Left colon (tissue), 2 donors: ENCODE measurements at regions not wholly inside any gene's neighbourhood (a gene's known extent, or its start where the extent isn't known, plus 50 kb on each side); places are given as distances from the start of the nearest gene placed in this dataset.
"Not testable (repeated sequence)": the region's sequence is repeated elsewhere in the genome, so short reads cannot be mapped to it uniquely, and the experiment has no call there.

ENCODE experiments used
- ATAC-seq: fragments of 200-7000 bp; cut with Tn5 transposase; one replicate; pipeline ENCODE4 v1.9.1; 2020; ENCODE audit warnings: mild to moderate bottlenecking, moderate library complexity
- DNase-seq, 2 donors: peaks; one replicate each; pipeline ENCODE4 v3.0.0-alpha.2; 2020
- intact Hi-C, 2 donors: fragments of 100-400 bp; cut with DNase I in 1 of 2; cut with micrococcal nuclease in 1 of 2; formaldehyde crosslinking; loops; one replicate each; pipeline versions ENCODE4 v1.11.2 to v1.14.0; 2022; cut with DNase I, micrococcal nuclease
- donor health status: DM: no; HTN: no; CAD: no.
- donor health status: DM: yes; HTN: yes; CAD: no.

GRCh38 chr20:4335722-4336121, 86.6 kb upstream of the ADRA1D start:
- no peak for ATAC-seq
- DNase-seq: no peak
- intact Hi-C loops: no loop called here

GRCh38 chr20:4332121-4332860, 83.2 kb upstream of the ADRA1D start:
- no peak for DNase-seq
- no peak for ATAC-seq
- intact Hi-C loops: no loop called here

GRCh38 chr20:4330011-4330410, 80.9 kb upstream of the ADRA1D start:
- DNase-seq (no peak), ATAC-seq (no peak)
- intact Hi-C loops: no loop called here

GRCh38 chr20:4329232-4329631, 80.1 kb upstream of the ADRA1D start:
- no peak for DNase-seq
- ATAC-seq: no peak
- intact Hi-C loops: no loop called here

- no peak for DNase-seq
These were observed 79.5 kb upstream of the ADRA1D start for GRCh38 chr20:4328541-4328940.

GRCh38 chr20:4327956-4328355, 78.9 kb upstream of the ADRA1D start:
- intact Hi-C loops: no loop called here
- ATAC-seq (no peak), DNase-seq (no peak)

More at GRCh38 chr20:4328541-4328940, 79.5 kb upstream of the ADRA1D start:
- ATAC-seq: no peak
- intact Hi-C loops: no loop called here

GRCh38 chr20:4326195-4327065, 77.3 kb upstream of the ADRA1D start:
- intact Hi-C loops: no loop called here
- DNase-seq: no peak
- no peak for ATAC-seq

- DNase-seq (no peak), ATAC-seq (no peak)
- intact Hi-C loops: no loop called here
These were observed 76.6 kb upstream of the ADRA1D start for GRCh38 chr20:4325548-4326187.

GRCh38 chr20:4324611-4325243, 75.6 kb upstream of the ADRA1D start:
- intact Hi-C loops: no loop called here
- ATAC-seq (no peak), DNase-seq (no peak)

- intact Hi-C loops: no loop called here
- ATAC-seq (no peak), DNase-seq (no peak)
These were observed 73.4 kb upstream of the ADRA1D start for GRCh38 chr20:4322499-4322898.

GRCh38 chr20:4320291-4320690, 71.2 kb upstream of the ADRA1D start:
- intact Hi-C loops: no loop called here
- ATAC-seq (no peak), DNase-seq (no peak)

- no peak for ATAC-seq
- intact Hi-C loops: no loop called here
- no peak for DNase-seq
These were observed 69.8 kb upstream of the ADRA1D start for GRCh38 chr20:4318891-4319290.

GRCh38 chr20:4310616-4311015, 61.5 kb upstream of the ADRA1D start:
- ATAC-seq, DNase-seq, intact Hi-C loops: not testable (repeated sequence)

GRCh38 chr20:4306206-4306605, 57.1 kb upstream of the ADRA1D start:
- no peak for ATAC-seq
- no peak for DNase-seq
- intact Hi-C loops: no loop called here

- intact Hi-C loops: no loop called here
- ATAC-seq: no peak
- DNase-seq: no peak
These were observed 56.0 kb upstream of the ADRA1D start for GRCh38 chr20:4305091-4305490.

GRCh38 chr20:4304601-4305000, 55.5 kb upstream of the ADRA1D start:
- intact Hi-C loops: no loop called here
- DNase-seq: no peak
- no peak for ATAC-seq

- no peak for ATAC-seq
- intact Hi-C loops: no loop called here
- DNase-seq: no peak
These were observed 54.0 kb upstream of the ADRA1D start for GRCh38 chr20:4303136-4303535.

- no peak for DNase-seq
- ATAC-seq: no peak
- intact Hi-C loops: no loop called here
These were observed 51.8 kb upstream of the ADRA1D start for GRCh38 chr20:4300921-4301320.

- DNase-seq (no peak), ATAC-seq (no peak)
- intact Hi-C loops: no loop called here
These were observed 51.3 kb upstream of the ADRA1D start for GRCh38 chr20:4300401-4300800.
